GM12892 (cell line): ENCODE measurements at regions not wholly inside any gene's neighbourhood (a gene's known extent, or its start where the extent isn't known, plus 50 kb on each side); places are given as distances from the start of the nearest gene placed in this dataset.

Experiments
- DNase-seq: peaks from one replicate; pipeline ENCODE4 v3.0.0; 2011; ENCODE audit not compliant: insufficient read length
- FAIRE-seq: peaks from 2 replicates; lab custom pipeline; 2011; peaks lifted over from hg19 to GRCh38; lab: Jason Lieb, UNC
- POLR2A ChIP-seq: IDR thresholded peaks from 2 replicates; pipeline ENCODE4 v1.6.1; 2011; ENCODE audit warnings: low read depth, low read length, control low read depth
- POLR2AphosphoS5 ChIP-seq: IDR thresholded peaks from 2 replicates; pipeline ENCODE4 v1.6.1; 2011; ENCODE audit warnings: low read depth, low read length, control low read depth
- TAF1 ChIP-seq: IDR thresholded peaks from 2 replicates; pipeline ENCODE4 v1.6.1; 2011; ENCODE audit warnings: low read depth, mild to moderate bottlenecking, control low read depth, low read length, borderline replicate concordance

GRCh38 chr22:27197618-27198017 is 540.2 kb downstream of the MIAT start:
- TF ChIP-seq POLR2A (no peak), POLR2AphosphoS5 (no peak), TAF1 (no peak)
- FAIRE-seq: no peak
- DNase-seq: no peak

GRCh38 chr22:27198518-27199035 is 541.2 kb downstream of the MIAT start:
- FAIRE-seq: no peak
- no peak for DNase-seq
- TF ChIP-seq TAF1 (no peak), POLR2A (no peak), POLR2AphosphoS5 (no peak)

GRCh38 chr22:27199354-27199753 is 542.0 kb downstream of the MIAT start:
- DNase-seq (no peak), FAIRE-seq (no peak)
- TF ChIP-seq POLR2AphosphoS5: no peak
- TF ChIP-seq POLR2A: no peak
- TF ChIP-seq TAF1: no peak

- FAIRE-seq (no peak), DNase-seq (no peak)
- TF ChIP-seq TAF1: no peak
- TF ChIP-seq POLR2AphosphoS5: no peak
- no peak for TF ChIP-seq POLR2A
Measured at GRCh38 chr22:27201276-27201675, 543.9 kb downstream of the MIAT start.

GRCh38 chr22:27201741-27202140 is 544.4 kb downstream of the MIAT start:
- no peak for DNase-seq
- TF ChIP-seq POLR2AphosphoS5: no peak
- no peak for TF ChIP-seq TAF1
- TF ChIP-seq POLR2A: no peak
- FAIRE-seq: no peak

- FAIRE-seq: no peak
- no peak for DNase-seq
- TF ChIP-seq POLR2A (no peak), POLR2AphosphoS5 (no peak)
Measured at GRCh38 chr22:27203276-27203660, 545.9 kb downstream of the MIAT start.

GRCh38 chr22:27204280-27204679 is 546.9 kb downstream of the MIAT start:
- no peak for TF ChIP-seq POLR2A
- no peak for TF ChIP-seq TAF1
- TF ChIP-seq POLR2AphosphoS5: no peak
- FAIRE-seq (no peak), DNase-seq (no peak)

GRCh38 chr22:27204817-27205216 is 547.4 kb downstream of the MIAT start:
- no peak for FAIRE-seq
- no peak for TF ChIP-seq POLR2AphosphoS5
- no peak for TF ChIP-seq POLR2A
- no peak for DNase-seq

GRCh38 chr22:27205492-27206373 is 548.3 kb downstream of the MIAT start:
- DNase-seq (no peak), FAIRE-seq (no peak)
- TF ChIP-seq POLR2A (no peak), POLR2AphosphoS5 (no peak), TAF1 (no peak)

GRCh38 chr22:27206374-27207133 is 549.2 kb downstream of the MIAT start:
- DNase-seq (no peak), FAIRE-seq (no peak)
- TF ChIP-seq POLR2AphosphoS5: no peak
- no peak for TF ChIP-seq POLR2A
- TF ChIP-seq TAF1: no peak

GRCh38 chr22:27207266-27207665 is 549.9 kb downstream of the MIAT start:
- FAIRE-seq: no peak
- DNase-seq: no peak
- TF ChIP-seq TAF1 (no peak), POLR2A (no peak), POLR2AphosphoS5 (no peak)
